ENCODE measurements at regions not wholly inside any gene's neighbourhood (a gene's known extent, or its start where the extent isn't known, plus 50 kb on each side); places are given as distances from the start of the nearest gene placed in this dataset.
"Not testable (repeated sequence)": the region's sequence is repeated elsewhere in the genome, so short reads cannot be mapped to it uniquely, and the experiment has no call there.

GRCh38 chr12:11446372-11446771, 51.0 kb upstream of the PRB2 start:
- no peaks in the 10 kb centered on the region for H3K4me1 Mint-ChIP-seq (ENCODE audit: low read depth)
- POLR2A ChIA-PET: no interaction called here
- no peaks in the 10 kb centered on the region for H3K27me3 Mint-ChIP-seq (ENCODE audit: low read depth)
- H3K9me3 Mint-ChIP-seq (ENCODE audit: insufficient read depth): no peaks in the 10 kb centered on the region
- ATAC-seq (no peak), DNase-seq (no peak)
- no peaks in the 10 kb centered on the region for H3K36me3 Mint-ChIP-seq (ENCODE audit: low read depth)
- no peak overlapping the region for H3K27ac Mint-ChIP-seq
- H3K4me3 Mint-ChIP-seq: no peak overlapping the region
- CTCF ChIA-PET: no interaction called here

GRCh38 chr12:11457996-11458645, 62.8 kb upstream of the PRB2 start:
- no peaks in the 10 kb centered on the region for H3K9me3 Mint-ChIP-seq (ENCODE audit: insufficient read depth)

DNA sequence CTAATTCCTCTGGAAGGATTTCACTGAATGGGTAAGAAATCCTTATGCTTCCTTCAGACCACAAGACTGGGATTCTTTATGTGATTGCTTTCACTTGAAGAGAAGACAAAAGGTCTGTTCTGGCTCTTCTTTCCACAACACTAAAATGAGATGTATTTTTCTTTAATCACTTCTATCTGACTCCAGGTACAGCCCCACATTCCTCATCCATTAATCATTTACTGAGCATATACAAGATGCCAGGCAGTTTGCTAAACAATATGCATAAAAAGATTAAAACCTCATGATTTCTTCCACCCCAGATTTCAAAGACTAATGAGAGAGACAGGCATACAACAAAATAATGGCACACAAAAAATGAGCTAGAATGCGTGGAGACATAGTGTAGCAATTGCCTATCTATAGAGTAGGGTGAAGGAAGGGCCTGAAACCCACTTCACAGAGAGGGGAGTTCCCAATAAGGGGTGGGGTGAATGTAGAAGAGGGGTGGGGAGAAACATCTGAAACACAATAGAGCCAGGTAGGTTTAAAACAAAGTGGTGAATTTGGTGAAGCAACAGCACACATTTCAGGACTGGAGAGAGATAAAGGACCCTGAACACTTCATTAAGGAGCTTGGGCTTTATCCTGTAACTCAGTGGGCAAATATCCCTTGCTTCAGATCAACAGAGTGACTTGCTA, 65.1 kb upstream of the PRB2 start:
- CTCF ChIA-PET: no interaction called here
- no peaks in the 10 kb centered on the region for H3K4me1 Mint-ChIP-seq (ENCODE audit: low read depth)
- no peaks in the 10 kb centered on the region for H3K36me3 Mint-ChIP-seq (ENCODE audit: low read depth)
- H3K27ac Mint-ChIP-seq: no peak overlapping the region
- ATAC-seq: no peak
- H3K27me3 Mint-ChIP-seq (ENCODE audit: low read depth): peaks cover 2% of the 10 kb centered on the region
- H3K4me3 Mint-ChIP-seq: no peak overlapping the region
- POLR2A ChIA-PET: no interaction called here
- DNase-seq: no peak
- H3K9me3 Mint-ChIP-seq (ENCODE audit: insufficient read depth): no peaks in the 10 kb centered on the region

More at GRCh38 chr12:11457996-11458645, 62.8 kb upstream of the PRB2 start:
- ATAC-seq (no peak), DNase-seq (no peak)
- H3K36me3 Mint-ChIP-seq (ENCODE audit: low read depth): no peaks in the 10 kb centered on the region
- no peak overlapping the region for H3K4me3 Mint-ChIP-seq
- peaks cover 2% of the 10 kb centered on the region for H3K27me3 Mint-ChIP-seq (ENCODE audit: low read depth)
- POLR2A ChIA-PET: no interaction called here
- H3K4me1 Mint-ChIP-seq (ENCODE audit: low read depth): no peaks in the 10 kb centered on the region
- CTCF ChIA-PET: no interaction called here
- H3K27ac Mint-ChIP-seq: no peak overlapping the region

GRCh38 chr12:11461433-11461832, 66.1 kb upstream of the PRB2 start:
- no peak overlapping the region for H3K27ac Mint-ChIP-seq
- DNase-seq: no peak
- no peaks in the 10 kb centered on the region for H3K4me1 Mint-ChIP-seq (ENCODE audit: low read depth)
- H3K27me3 Mint-ChIP-seq (ENCODE audit: low read depth): peaks cover 2% of the 10 kb centered on the region
- ChIA-PET CTCF (no interaction called here), POLR2A (no interaction called here)
- no peak for ATAC-seq
- no peak overlapping the region for H3K4me3 Mint-ChIP-seq
- H3K9me3 Mint-ChIP-seq (ENCODE audit: insufficient read depth): no peaks in the 10 kb centered on the region
- no peaks in the 10 kb centered on the region for H3K36me3 Mint-ChIP-seq (ENCODE audit: low read depth)

DNA sequence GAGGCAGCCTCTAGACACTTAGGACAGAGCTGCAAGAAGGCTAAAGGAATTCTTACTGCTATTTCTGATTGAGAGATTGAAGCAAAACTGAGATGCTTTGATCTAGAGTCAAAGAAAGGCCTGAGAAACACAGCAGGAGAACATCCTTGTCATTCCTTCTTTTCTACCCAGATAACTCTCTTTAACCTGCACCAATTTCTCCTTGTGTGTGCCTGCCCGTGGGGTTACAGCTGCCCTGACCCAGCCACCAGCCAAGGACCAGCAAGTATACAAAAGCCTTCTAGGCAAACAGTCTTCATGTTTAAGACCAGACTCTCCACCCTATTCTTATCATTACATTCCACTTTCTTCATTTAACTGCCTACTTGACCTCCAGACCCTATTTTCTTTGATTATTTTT, 81.7 kb upstream of the PRB2 start:
- no peak overlapping the region for H3K4me3 Mint-ChIP-seq
- peaks cover 5% of the 10 kb centered on the region for H3K27me3 Mint-ChIP-seq (ENCODE audit: low read depth)
- ATAC-seq (no peak), DNase-seq (no peak)
- ChIA-PET CTCF (no interaction called here), POLR2A (no interaction called here)
- H3K4me1 Mint-ChIP-seq (ENCODE audit: low read depth): no peaks in the 10 kb centered on the region
- no peak overlapping the region for H3K27ac Mint-ChIP-seq
- no peaks in the 10 kb centered on the region for H3K9me3 Mint-ChIP-seq (ENCODE audit: insufficient read depth)
- no peaks in the 10 kb centered on the region for H3K36me3 Mint-ChIP-seq (ENCODE audit: low read depth)

DNA sequence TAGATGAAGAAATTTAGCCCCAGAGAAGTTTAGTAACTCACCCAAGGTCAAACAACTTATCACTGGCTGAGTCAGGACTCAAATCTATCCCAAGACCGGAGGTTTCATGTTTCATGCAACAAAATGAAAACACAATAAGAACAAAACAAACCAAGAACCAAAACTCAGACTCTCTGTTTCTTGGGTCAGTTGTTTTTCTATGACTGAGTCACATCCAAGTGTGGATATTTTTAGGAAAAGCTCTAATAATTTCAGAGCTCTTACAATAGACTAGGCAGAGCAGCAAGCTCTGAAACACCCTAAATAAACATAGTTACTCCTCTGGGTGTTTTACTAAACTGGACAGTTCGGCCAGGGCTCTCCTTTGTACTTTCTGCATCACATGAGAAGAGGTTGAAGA, 87.6 kb upstream of the PRB2 start:
- H3K4me3 Mint-ChIP-seq: no peak overlapping the region
- peaks cover 5% of the 10 kb centered on the region for H3K4me1 Mint-ChIP-seq (ENCODE audit: low read depth)
- CTCF ChIA-PET: interaction anchor here (1.2 to 1.6 kb wide), 2 partner anchors 255 to 712 kb away, joined by 3 read pairs; no protein-coding TSS in a partner anchor
- ATAC-seq (no peak), DNase-seq (no peak)
- H3K36me3 Mint-ChIP-seq (ENCODE audit: low read depth): no peaks in the 10 kb centered on the region
- H3K27me3 Mint-ChIP-seq (ENCODE audit: low read depth): peaks cover 14% of the 10 kb centered on the region
- no peaks in the 10 kb centered on the region for H3K9me3 Mint-ChIP-seq (ENCODE audit: insufficient read depth)
- POLR2A ChIA-PET: no interaction called here
- no peak overlapping the region for H3K27ac Mint-ChIP-seq

- POLR2A ChIA-PET: interaction anchor here (1.2 kb wide), 2 partner anchors 316 to 737 kb away, joined by 3 read pairs; partner anchors contain the start of gene SMIM10L1
- peak; percentile 93 for ATAC-seq
- peak; percentile 90 for DNase-seq
- Mint-ChIP-seq H3K27me3 (ENCODE audit: low read depth) (peaks cover 17% of the 10 kb centered on the region), H3K9me3 (ENCODE audit: insufficient read depth) (no peaks in the 10 kb centered on the region), H3K4me1 (ENCODE audit: low read depth) (peaks cover 5% of the 10 kb centered on the region), H3K36me3 (ENCODE audit: low read depth) (no peaks in the 10 kb centered on the region), H3K4me3 (no peak overlapping the region), H3K27ac (no peak overlapping the region)
- CTCF ChIA-PET: interaction anchor here (0.6 to 4.2 kb wide), 28 partner anchors 10 to 1250 kb away, joined by 3 to 45 read pairs (median 4); partner anchors contain the start of gene SMIM10L1
Measured at GRCh38 chr12:11486623-11487444, 91.5 kb upstream of the PRB2 start.

GRCh38 chr12:11496157-11496851, 100.9 kb upstream of the PRB2 start:
- Mint-ChIP-seq H3K4me3 (no peak overlapping the region), H3K9me3 (ENCODE audit: insufficient read depth) (no peaks in the 10 kb centered on the region), H3K27ac (no peak overlapping the region), H3K4me1 (ENCODE audit: low read depth) (peaks cover 5% of the 10 kb centered on the region), H3K36me3 (ENCODE audit: low read depth) (no peaks in the 10 kb centered on the region), H3K27me3 (ENCODE audit: low read depth) (peaks cover 13% of the 10 kb centered on the region)
- ATAC-seq (no peak), DNase-seq (no peak)
- ChIA-PET CTCF (interaction anchor here (0.7 to 1.1 kb wide), 2 partner anchors 10 to 536 kb away, joined by 3 to 11 read pairs; no protein-coding TSS in a partner anchor), POLR2A (no interaction called here)

GRCh38 chr12:11497438-11497837, 102.1 kb upstream of the PRB2 start:
- peaks cover 5% of the 10 kb centered on the region for H3K4me1 Mint-ChIP-seq (ENCODE audit: low read depth)
- ATAC-seq: no peak
- no peak for DNase-seq
- ChIA-PET CTCF (no interaction called here), POLR2A (no interaction called here)
- H3K4me3 Mint-ChIP-seq: no peak overlapping the region
- no peaks in the 10 kb centered on the region for H3K9me3 Mint-ChIP-seq (ENCODE audit: insufficient read depth)
- no peak overlapping the region for H3K27ac Mint-ChIP-seq
- H3K27me3 Mint-ChIP-seq (ENCODE audit: low read depth): peaks cover 15% of the 10 kb centered on the region
- H3K36me3 Mint-ChIP-seq (ENCODE audit: low read depth): no peaks in the 10 kb centered on the region

- DNase-seq (no peak), ATAC-seq (no peak)
- ChIA-PET POLR2A (no interaction called here), CTCF (no interaction called here)
- peaks cover 5% of the 10 kb centered on the region for H3K4me1 Mint-ChIP-seq (ENCODE audit: low read depth)
- H3K27ac Mint-ChIP-seq: no peak overlapping the region
- no peak overlapping the region for H3K4me3 Mint-ChIP-seq
- H3K9me3 Mint-ChIP-seq (ENCODE audit: insufficient read depth): no peaks in the 10 kb centered on the region
- H3K27me3 Mint-ChIP-seq (ENCODE audit: low read depth): peaks cover 18% of the 10 kb centered on the region
- H3K36me3 Mint-ChIP-seq (ENCODE audit: low read depth): no peaks in the 10 kb centered on the region
Measured at GRCh38 chr12:11497995-11498394, 102.6 kb upstream of the PRB2 start.

GRCh38 chr12:11498574-11498973, 103.2 kb upstream of the PRB2 start:
- H3K9me3 Mint-ChIP-seq (ENCODE audit: insufficient read depth); H3K36me3 Mint-ChIP-seq (ENCODE audit: low read depth); H3K4me3 Mint-ChIP-seq; CTCF ChIA-PET; ATAC-seq; POLR2A ChIA-PET; H3K27ac Mint-ChIP-seq; H3K4me1 Mint-ChIP-seq (ENCODE audit: low read depth): not testable (repeated sequence)
- DNase-seq: peak; percentile 33
- H3K27me3 Mint-ChIP-seq (ENCODE audit: low read depth): peaks cover 21% of the 10 kb centered on the region
